ENCODE measurements at regions not wholly inside any gene's neighbourhood (a gene's known extent, or its start where the extent isn't known, plus 50 kb on each side); places are given as distances from the start of the nearest gene placed in this dataset.

DNA sequence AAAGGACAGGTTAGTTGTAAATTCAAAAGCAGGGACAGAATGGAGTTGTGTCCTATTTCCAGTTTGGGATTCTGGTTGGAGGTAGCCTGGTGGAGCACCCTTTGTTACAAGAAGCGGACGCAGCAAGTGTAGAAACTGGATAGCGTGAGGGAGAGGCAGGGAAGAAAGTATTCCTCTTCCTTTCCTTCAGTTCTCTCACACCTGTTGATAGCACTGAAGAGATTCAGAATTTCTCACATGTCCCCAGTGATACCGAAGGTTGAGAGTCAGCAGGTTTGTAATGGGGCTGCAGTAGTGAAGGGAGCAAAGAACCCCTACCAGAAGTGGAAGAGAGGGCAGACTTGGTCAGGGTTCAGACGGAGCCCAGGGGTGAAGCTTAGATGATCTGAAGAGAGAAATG is 399.2 kb downstream of the SPRY2 start (continued):
- TF ChIP-seq, protein P1, sequence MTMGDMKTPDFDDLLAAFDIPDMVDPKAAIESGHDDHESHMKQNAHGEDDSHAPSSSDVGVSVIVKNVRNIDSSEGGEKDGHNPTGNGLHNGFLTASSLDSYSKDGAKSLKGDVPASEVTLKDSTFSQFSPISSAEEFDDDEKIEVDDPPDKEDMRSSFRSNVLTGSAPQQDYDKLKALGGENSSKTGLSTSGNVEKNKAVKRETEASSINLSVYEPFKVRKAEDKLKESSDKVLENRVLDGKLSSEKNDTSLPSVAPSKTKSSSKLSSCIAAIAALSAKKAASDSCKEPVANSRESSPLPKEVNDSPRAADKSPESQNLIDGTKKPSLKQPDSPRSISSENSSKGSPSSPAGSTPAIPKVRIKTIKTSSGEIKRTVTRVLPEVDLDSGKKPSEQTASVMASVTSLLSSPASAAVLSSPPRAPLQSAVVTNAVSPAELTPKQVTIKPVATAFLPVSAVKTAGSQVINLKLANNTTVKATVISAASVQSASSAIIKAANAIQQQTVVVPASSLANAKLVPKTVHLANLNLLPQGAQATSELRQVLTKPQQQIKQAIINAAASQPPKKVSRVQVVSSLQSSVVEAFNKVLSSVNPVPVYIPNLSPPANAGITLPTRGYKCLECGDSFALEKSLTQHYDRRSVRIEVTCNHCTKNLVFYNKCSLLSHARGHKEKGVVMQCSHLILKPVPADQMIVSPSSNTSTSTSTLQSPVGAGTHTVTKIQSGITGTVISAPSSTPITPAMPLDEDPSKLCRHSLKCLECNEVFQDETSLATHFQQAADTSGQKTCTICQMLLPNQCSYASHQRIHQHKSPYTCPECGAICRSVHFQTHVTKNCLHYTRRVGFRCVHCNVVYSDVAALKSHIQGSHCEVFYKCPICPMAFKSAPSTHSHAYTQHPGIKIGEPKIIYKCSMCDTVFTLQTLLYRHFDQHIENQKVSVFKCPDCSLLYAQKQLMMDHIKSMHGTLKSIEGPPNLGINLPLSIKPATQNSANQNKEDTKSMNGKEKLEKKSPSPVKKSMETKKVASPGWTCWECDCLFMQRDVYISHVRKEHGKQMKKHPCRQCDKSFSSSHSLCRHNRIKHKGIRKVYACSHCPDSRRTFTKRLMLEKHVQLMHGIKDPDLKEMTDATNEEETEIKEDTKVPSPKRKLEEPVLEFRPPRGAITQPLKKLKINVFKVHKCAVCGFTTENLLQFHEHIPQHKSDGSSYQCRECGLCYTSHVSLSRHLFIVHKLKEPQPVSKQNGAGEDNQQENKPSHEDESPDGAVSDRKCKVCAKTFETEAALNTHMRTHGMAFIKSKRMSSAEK (CRISPR knock-in tag; IDR thresholded peaks at IDR 0.05; ENCODE audit: borderline replicate concordance) = no peak
- TF ChIP-seq TEAD4 (CRISPR knock-in tag; IDR thresholded peaks at IDR 0.05) = no peak
- TF ChIP-seq, protein P2, sequence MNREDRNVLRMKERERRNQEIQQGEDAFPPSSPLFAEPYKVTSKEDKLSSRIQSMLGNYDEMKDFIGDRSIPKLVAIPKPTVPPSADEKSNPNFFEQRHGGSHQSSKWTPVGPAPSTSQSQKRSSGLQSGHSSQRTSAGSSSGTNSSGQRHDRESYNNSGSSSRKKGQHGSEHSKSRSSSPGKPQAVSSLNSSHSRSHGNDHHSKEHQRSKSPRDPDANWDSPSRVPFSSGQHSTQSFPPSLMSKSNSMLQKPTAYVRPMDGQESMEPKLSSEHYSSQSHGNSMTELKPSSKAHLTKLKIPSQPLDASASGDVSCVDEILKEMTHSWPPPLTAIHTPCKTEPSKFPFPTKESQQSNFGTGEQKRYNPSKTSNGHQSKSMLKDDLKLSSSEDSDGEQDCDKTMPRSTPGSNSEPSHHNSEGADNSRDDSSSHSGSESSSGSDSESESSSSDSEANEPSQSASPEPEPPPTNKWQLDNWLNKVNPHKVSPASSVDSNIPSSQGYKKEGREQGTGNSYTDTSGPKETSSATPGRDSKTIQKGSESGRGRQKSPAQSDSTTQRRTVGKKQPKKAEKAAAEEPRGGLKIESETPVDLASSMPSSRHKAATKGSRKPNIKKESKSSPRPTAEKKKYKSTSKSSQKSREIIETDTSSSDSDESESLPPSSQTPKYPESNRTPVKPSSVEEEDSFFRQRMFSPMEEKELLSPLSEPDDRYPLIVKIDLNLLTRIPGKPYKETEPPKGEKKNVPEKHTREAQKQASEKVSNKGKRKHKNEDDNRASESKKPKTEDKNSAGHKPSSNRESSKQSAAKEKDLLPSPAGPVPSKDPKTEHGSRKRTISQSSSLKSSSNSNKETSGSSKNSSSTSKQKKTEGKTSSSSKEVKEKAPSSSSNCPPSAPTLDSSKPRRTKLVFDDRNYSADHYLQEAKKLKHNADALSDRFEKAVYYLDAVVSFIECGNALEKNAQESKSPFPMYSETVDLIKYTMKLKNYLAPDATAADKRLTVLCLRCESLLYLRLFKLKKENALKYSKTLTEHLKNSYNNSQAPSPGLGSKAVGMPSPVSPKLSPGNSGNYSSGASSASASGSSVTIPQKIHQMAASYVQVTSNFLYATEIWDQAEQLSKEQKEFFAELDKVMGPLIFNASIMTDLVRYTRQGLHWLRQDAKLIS (CRISPR knock-in tag; IDR thresholded peaks at IDR 0.05; ENCODE audit: borderline replicate concordance) = no peak
- TF ChIP-seq, protein P3, sequence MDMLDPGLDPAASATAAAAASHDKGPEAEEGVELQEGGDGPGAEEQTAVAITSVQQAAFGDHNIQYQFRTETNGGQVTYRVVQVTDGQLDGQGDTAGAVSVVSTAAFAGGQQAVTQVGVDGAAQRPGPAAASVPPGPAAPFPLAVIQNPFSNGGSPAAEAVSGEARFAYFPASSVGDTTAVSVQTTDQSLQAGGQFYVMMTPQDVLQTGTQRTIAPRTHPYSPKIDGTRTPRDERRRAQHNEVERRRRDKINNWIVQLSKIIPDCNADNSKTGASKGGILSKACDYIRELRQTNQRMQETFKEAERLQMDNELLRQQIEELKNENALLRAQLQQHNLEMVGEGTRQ (CRISPR knock-in tag; IDR thresholded peaks at IDR 0.05) = no peak
- TF ChIP-seq GRHL2 (CRISPR knock-in tag; IDR thresholded peaks at IDR 0.05; ENCODE audit: insufficient replicate concordance, severe bottlenecking) = no peak
- TF ChIP-seq, protein P4, sequence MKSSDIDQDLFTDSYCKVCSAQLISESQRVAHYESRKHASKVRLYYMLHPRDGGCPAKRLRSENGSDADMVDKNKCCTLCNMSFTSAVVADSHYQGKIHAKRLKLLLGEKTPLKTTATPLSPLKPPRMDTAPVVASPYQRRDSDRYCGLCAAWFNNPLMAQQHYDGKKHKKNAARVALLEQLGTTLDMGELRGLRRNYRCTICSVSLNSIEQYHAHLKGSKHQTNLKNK (CRISPR knock-in tag; IDR thresholded peaks at IDR 0.05) = no peak
- TF ChIP-seq GTF2I (CRISPR knock-in tag; conservative IDR thresholded peaks at IDR 0.05) = no peak

DNA sequence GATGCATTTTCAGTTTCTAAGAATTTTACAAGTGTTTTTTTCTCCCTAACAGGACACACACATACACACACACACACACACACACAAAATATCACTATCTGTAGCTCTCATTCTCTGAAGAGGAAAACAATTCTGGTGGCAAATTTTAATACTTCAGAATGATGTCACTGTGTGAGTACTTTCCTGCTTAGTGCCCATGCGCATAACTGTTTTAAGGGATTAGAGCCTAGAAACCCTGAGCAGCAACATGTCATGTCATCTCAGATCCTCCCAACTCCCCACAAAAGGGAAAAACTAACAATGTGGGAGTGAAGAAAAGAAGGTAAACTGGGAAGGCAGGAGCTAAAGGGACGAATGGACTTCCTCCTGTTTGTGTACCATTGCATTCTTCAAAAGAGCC is 401.2 kb downstream of the SPRY2 start:
- ATAC-seq = no peak
- no peaks in the 10 kb centered on the region for H3K36me3 Mint-ChIP-seq
- no peak overlapping the region for H3K4me3 Mint-ChIP-seq
- no peak overlapping the region for H3K27ac Mint-ChIP-seq
- H3K9me3 Mint-ChIP-seq = no peaks in the 10 kb centered on the region
- no peaks in the 10 kb centered on the region for H3K27me3 Mint-ChIP-seq (ENCODE audit: low read depth)
- DNase-seq (ENCODE audit: low spot score) = no peak
- ChIA-PET POLR2A (interaction anchor here (0.9 kb wide), 1 partner anchor 259 kb away, joined by 4 read pairs; no protein-coding TSS in a partner anchor), CTCF (interaction anchor here (0.5 to 1.0 kb wide), 2 partner anchors 34 to 1003 kb away, joined by 3 to 4 read pairs; no protein-coding TSS in a partner anchor)
- H3K4me1 Mint-ChIP-seq = peaks cover 7% of the 10 kb centered on the region; the same call in 1 of the 2 replicates
- TF ChIP-seq OVOL2 (CRISPR knock-in tag; IDR thresholded peaks at IDR 0.05; ENCODE audit: borderline replicate concordance) (no peak), FOXJ3 (CRISPR knock-in tag; IDR thresholded peaks at IDR 0.05; ENCODE audit: borderline replicate concordance) (no peak), CREM (CRISPR knock-in tag; IDR thresholded peaks at IDR 0.05) (no peak), ETV6 (CRISPR knock-in tag; IDR thresholded peaks at IDR 0.05) (no peak)
- TF ChIP-seq, protein P5, sequence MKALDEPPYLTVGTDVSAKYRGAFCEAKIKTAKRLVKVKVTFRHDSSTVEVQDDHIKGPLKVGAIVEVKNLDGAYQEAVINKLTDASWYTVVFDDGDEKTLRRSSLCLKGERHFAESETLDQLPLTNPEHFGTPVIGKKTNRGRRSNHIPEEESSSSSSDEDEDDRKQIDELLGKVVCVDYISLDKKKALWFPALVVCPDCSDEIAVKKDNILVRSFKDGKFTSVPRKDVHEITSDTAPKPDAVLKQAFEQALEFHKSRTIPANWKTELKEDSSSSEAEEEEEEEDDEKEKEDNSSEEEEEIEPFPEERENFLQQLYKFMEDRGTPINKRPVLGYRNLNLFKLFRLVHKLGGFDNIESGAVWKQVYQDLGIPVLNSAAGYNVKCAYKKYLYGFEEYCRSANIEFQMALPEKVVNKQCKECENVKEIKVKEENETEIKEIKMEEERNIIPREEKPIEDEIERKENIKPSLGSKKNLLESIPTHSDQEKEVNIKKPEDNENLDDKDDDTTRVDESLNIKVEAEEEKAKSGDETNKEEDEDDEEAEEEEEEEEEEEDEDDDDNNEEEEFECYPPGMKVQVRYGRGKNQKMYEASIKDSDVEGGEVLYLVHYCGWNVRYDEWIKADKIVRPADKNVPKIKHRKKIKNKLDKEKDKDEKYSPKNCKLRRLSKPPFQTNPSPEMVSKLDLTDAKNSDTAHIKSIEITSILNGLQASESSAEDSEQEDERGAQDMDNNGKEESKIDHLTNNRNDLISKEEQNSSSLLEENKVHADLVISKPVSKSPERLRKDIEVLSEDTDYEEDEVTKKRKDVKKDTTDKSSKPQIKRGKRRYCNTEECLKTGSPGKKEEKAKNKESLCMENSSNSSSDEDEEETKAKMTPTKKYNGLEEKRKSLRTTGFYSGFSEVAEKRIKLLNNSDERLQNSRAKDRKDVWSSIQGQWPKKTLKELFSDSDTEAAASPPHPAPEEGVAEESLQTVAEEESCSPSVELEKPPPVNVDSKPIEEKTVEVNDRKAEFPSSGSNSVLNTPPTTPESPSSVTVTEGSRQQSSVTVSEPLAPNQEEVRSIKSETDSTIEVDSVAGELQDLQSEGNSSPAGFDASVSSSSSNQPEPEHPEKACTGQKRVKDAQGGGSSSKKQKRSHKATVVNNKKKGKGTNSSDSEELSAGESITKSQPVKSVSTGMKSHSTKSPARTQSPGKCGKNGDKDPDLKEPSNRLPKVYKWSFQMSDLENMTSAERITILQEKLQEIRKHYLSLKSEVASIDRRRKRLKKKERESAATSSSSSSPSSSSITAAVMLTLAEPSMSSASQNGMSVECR (CRISPR knock-in tag; IDR thresholded peaks at IDR 0.05; ENCODE audit: borderline replicate concordance) = no peak
- TF ChIP-seq, protein P1 (CRISPR knock-in tag; IDR thresholded peaks at IDR 0.05; ENCODE audit: borderline replicate concordance) = no peak
